ENCODE measurements at regions not wholly inside any gene's neighbourhood (a gene's known extent, or its start where the extent isn't known, plus 50 kb on each side); places are given as distances from the start of the nearest gene placed in this dataset.

GRCh38 chr21:16538936-16539440 is 809.2 kb downstream of the USP25 start:
- no peak overlapping the region for H3K4me3 ChIP-seq (replicated peaks in 1 of 3)
- intact Hi-C loops (cut with DNase I): loop anchor here (10.0 kb wide), 1 partner anchor 114 kb away; no protein-coding TSS in a partner anchor

DNA sequence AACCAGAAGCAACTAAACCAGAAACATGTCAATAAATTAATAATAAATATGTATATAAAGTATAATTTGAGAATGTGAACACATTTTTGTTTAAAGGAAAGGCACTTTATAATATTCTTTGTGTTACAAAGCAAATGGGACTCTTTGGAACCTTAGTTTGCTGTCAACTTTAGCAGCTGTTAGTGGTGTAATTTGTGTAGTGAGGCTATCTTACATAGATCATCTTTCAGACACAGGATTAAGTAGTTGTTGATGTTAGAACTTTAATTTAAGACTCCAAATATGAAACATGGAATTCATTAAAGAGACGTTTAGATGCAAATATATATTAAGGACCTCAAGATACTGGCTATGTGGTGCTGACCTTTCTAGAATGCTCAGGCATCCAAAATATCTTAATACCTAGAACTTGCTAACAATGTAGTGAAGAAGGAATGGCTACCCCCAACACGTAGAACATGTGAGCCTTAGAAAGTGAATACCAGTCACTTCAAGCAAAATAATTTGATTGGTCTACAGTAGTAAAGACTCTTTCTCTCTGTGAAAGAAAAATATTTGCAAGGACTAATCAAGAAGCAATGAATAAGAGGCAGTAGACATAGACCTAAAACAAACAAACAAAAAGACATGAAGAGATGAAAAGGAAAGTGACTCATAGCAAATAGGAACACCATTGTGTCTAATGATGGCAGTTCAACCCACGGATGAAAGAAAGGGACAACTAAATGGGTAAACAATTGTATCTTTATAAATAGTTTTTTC is 811.4 kb downstream of the USP25 start:
- 86 to 87% methylated on average over 3 of the region's 3 CpGs for WGBS, 2 donors
- intact Hi-C loops (cut with DNase I): no loop called here
- Histone ChIP-seq H3K27me3 (no peaks in the 10 kb centered on the region), H3K4me1 (no peaks in the 10 kb centered on the region), H3K9me3 (no peaks in the 10 kb centered on the region), H3K4me3 (replicated peaks in 1 of 3) (no peak overlapping the region), H3K27ac (no peak overlapping the region), H3K36me3 (no peaks in the 10 kb centered on the region)
- DNase-seq: no peak
- TF ChIP-seq POLR2A (IDR thresholded peaks at IDR 0.05) (no peak), CTCF (IDR thresholded peaks at IDR 0.05) (no peak)

More at GRCh38 chr21:16538936-16539440, 809.2 kb downstream of the USP25 start:
- Histone ChIP-seq H3K27me3 (no peaks in the 10 kb centered on the region), H3K27ac (peak overlapping the region in 1 of 3 donors; percentile 96), H3K4me1 (peaks cover 0 to 1% of the 10 kb centered on the region in 2 donors), H3K9me3 (no peaks in the 10 kb centered on the region), H3K36me3 (no peaks in the 10 kb centered on the region)
- TF ChIP-seq CTCF (IDR thresholded peaks at IDR 0.05) (no peak), POLR2A (IDR thresholded peaks at IDR 0.05) (no peak)
- WGBS, 2 donors: 89 to 93% methylated on average over 7 of the region's 7 CpGs
- no peak for DNase-seq

- no peaks in the 10 kb centered on the region for H3K36me3 ChIP-seq
- no peak for DNase-seq
- H3K27me3 ChIP-seq: no peaks in the 10 kb centered on the region
- H3K4me3 ChIP-seq (replicated peaks in 1 of 3): no peak overlapping the region
- no peak overlapping the region for H3K27ac ChIP-seq
- 83 to 93% methylated on average over 4 of the region's 4 CpGs for WGBS, 2 donors
- H3K4me1 ChIP-seq: no peaks in the 10 kb centered on the region
- H3K9me3 ChIP-seq: no peaks in the 10 kb centered on the region
- intact Hi-C loops (cut with DNase I): no loop called here
- TF ChIP-seq CTCF (IDR thresholded peaks at IDR 0.05) (no peak), POLR2A (IDR thresholded peaks at IDR 0.05) (no peak)
These were observed 820.3 kb downstream of the USP25 start for GRCh38 chr21:16550118-16550517.

DNA sequence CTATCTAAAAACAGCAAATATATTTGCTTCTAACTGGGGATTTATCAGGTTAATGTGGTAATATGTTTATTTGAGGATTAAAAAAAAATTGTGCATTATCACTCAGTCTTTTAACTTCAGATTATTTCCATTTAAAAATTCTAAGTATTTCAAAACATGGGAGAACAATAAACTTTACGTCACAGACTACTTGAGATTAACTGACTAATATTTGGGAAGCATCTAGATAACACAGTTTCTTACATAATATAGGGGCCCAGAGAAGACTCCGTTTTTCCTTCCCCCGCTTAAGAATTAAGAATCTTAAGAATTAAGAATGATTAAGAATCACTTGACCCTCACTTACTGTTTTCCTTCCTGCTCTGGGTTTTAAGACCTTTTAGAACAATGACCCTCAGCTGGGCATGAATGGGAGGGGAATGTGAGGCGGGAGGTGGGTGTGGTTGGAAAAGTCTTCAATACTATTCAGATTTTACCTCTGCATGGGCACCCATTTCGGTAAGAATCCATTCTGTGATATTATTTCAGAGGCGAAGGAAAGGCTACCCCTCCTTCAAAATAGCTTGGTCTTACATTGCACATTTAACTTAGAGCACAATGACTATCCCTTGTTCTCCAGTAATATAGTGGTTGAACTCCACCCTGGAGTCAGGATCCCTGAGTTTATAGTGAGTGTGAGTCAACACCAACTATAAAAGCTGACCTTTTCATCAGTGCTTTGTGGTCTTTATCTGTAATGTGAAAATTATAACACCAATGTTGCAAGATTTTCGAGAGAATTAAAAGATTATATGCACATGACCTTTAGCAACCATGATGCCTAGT is 821.3 kb downstream of the USP25 start:
- Histone ChIP-seq H3K4me1 (no peaks in the 10 kb centered on the region), H3K27ac (no peak overlapping the region), H3K9me3 (no peaks in the 10 kb centered on the region), H3K4me3 (replicated peaks in 1 of 3) (no peak overlapping the region), H3K36me3 (no peaks in the 10 kb centered on the region), H3K27me3 (no peaks in the 10 kb centered on the region)
- 93 to 95% methylated on average over 7 of the region's 7 CpGs for WGBS, 2 donors
- TF ChIP-seq CTCF (IDR thresholded peaks at IDR 0.05) (no peak), POLR2A (IDR thresholded peaks at IDR 0.05) (no peak)
- no peak for DNase-seq
- intact Hi-C loops (cut with DNase I): no loop called here

- WGBS, 2 donors: 88 to 90% methylated on average over 2 of the region's 2 CpGs
- Histone ChIP-seq H3K27me3 (no peaks in the 10 kb centered on the region), H3K4me3 (replicated peaks in 1 of 3) (no peak overlapping the region), H3K9me3 (no peaks in the 10 kb centered on the region), H3K4me1 (no peaks in the 10 kb centered on the region), H3K27ac (no peak overlapping the region), H3K36me3 (no peaks in the 10 kb centered on the region)
- intact Hi-C loops (cut with DNase I): no loop called here
- DNase-seq: no peak
- TF ChIP-seq CTCF (IDR thresholded peaks at IDR 0.05) (no peak), POLR2A (IDR thresholded peaks at IDR 0.05) (no peak)
These were observed 823.1 kb downstream of the USP25 start for GRCh38 chr21:16552880-16553279.
